GM10266 (cell line): ENCODE measurements at regions not wholly inside any gene's neighbourhood (a gene's known extent, or its start where the extent isn't known, plus 50 kb on each side); places are given as distances from the start of the nearest gene placed in this dataset.
"Not testable (repeated sequence)": the region's sequence is repeated elsewhere in the genome, so short reads cannot be mapped to it uniquely, and the experiment has no call there.

Experiments used
- DNase-seq: peaks from one replicate; pipeline ENCODE4 v3.0.0; 2012; ENCODE audit errors: extremely low spot score
- TF ChIP-seq, protein P1 (sequence below): IDR thresholded peaks from 2 replicates; pipeline ENCODE4 v1.5.1; 2012; ENCODE audit warnings: mild to moderate bottlenecking, low read depth; ENCODE audit not compliant: control insufficient read depth, insufficient read depth; ENCODE audit errors: missing control alignments

DNA sequence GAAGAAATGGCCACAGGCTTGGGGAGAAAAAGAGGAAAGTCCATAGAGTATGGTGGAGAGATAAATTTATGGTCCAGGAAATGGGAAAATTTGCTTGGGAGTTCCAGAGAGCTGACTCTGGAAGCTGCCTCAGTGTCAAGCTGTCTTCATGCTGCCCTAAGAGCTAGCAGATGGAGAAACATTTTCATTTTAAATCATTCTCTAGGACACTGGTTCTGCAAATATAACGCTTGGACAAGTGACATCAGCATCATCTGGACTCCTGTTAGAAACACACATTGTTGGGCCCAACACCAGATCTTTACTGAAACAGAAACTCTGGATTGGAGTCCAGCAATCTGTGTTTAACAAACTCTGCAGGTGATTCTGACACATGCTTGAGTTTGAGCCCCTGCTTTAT, 592.0 kb upstream of the KLF12 start:
- no peak for DNase-seq
- TF ChIP-seq, protein P1, sequence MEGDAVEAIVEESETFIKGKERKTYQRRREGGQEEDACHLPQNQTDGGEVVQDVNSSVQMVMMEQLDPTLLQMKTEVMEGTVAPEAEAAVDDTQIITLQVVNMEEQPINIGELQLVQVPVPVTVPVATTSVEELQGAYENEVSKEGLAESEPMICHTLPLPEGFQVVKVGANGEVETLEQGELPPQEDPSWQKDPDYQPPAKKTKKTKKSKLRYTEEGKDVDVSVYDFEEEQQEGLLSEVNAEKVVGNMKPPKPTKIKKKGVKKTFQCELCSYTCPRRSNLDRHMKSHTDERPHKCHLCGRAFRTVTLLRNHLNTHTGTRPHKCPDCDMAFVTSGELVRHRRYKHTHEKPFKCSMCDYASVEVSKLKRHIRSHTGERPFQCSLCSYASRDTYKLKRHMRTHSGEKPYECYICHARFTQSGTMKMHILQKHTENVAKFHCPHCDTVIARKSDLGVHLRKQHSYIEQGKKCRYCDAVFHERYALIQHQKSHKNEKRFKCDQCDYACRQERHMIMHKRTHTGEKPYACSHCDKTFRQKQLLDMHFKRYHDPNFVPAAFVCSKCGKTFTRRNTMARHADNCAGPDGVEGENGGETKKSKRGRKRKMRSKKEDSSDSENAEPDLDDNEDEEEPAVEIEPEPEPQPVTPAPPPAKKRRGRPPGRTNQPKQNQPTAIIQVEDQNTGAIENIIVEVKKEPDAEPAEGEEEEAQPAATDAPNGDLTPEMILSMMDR = no peak

DNA sequence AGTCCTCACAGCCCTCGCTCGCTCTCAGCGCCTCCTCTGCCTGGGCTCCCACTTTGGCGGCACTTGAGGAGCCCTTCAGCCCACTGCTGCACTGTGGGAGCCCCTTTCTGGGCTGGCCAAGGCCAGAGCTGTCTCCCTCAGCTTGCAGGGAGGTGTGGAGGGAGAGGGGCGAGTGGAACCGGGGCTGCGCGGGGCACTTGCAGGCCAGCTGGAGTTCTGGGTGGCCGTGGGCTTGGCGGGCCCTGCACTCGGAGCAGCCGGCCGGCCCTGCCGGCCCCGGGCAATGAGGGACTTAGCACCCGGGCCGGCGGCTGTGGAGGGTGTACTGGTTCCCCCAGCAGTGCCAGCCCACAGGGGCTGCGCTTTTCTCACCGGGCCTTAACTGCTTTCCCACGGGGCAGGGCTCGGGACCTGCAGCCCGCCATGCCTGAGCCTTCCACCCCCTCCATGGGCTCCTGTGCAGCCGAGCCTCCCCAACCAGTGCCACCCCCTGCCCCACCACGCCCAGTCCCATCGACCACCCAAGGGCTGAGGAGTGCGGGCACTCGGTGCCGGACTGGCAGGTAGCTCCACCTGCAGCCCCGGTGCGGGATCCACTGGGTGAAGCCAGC, 584.1 kb upstream of the KLF12 start:
- DNase-seq = not testable (repeated sequence)

DNA sequence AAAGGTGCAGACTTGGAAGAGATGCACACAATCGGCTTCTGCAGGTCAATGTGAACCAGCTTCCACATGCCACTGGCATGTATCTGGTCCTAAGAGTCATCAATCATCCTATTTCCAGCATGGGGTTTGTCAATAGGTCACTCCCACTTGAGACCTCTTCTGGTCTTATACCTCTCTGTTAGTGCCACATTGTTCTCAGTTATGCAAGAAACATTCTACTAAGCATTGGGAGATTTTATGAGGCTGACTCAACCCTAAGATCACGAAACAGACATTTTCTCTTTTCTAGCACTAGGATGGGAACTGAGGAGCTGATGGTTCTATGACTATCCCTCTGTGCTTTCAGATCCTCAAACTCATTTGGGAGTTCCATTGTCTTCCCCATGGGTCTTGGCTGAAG, 581.5 kb upstream of the KLF12 start:
- TF ChIP-seq, protein P1 = no peak
- no peak for DNase-seq

DNA sequence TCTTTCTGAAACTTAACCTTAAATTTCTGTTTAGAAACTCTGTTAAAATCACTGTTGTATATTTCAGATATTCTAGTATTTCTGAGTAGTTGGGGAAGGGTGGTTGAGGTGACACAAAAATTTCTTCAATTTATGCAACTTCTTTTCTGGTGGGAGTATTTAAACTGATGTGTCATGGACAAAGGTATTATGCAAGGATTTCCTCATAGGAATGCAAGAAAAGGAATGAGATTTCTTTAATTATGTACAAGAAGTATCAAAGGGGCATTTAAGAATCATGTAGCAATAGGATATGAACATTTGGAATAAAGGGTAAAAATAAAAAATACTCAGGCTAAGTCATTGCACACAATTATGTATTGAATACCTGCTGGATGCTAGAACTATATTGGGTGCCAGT, 575.8 kb upstream of the KLF12 start:
- no peak for DNase-seq
- TF ChIP-seq, protein P1 = no peak

DNA sequence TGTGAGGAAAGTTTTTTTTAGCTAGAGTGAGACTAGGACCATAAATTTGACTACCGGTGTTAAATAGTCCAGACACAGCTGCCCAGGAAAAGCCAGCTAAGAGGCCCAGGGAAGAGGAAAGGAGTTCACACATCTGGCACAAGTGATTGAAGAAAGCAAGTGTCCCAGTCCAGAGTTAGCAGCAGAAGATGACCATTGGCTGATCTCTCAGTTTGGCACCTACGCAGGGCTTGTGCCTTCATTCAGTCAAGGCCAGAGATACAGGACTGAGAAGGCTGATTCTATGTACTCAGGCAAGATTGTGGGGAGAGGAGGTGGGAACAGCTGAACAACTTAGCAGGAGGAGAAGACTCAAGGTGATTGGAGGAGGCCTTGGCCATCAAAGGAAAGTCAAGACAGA, 575.0 kb upstream of the KLF12 start:
- DNase-seq = no peak
- TF ChIP-seq, protein P1 = no peak

DNA sequence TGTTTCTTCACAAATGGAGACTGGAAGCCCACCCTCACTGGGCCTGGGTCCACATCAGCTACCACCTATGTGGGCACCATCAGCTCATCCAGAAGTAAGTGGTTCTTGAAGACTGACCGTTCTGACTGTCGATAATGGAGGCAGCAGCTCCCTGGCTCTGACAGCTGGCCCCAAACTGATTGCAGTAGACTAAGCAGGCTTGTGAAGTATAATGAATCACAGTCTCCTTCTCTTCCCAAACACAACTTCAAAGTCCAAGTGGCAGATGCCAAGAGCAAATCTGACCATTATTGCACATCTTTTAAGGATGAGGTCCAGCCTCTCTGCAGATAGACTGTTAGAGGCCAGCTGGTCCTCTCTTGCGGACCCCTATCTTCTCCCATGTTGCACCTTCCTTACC, 574.4 kb upstream of the KLF12 start:
- TF ChIP-seq, protein P1 = no peak
- DNase-seq = no peak

DNA sequence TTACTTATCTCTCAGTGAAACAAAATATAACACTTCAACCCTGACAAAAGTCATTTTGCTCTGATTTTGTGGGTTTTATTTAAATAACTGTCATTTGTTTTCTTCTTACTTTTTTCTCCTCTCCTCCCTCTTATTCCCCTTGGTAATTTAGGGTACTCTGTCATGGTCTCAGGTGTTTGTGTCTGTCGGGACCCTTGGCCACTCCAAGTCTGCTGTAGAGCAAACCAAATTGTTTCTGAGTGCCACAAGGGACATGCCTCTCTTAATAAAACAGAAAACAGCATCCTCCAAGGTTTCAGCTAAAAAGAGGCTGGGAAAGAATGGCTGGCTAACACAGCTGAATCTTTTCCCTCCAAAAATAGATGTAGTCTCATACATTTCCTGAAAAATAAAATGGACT, 573.1 kb upstream of the KLF12 start:
- TF ChIP-seq, protein P1 = no peak

DNA sequence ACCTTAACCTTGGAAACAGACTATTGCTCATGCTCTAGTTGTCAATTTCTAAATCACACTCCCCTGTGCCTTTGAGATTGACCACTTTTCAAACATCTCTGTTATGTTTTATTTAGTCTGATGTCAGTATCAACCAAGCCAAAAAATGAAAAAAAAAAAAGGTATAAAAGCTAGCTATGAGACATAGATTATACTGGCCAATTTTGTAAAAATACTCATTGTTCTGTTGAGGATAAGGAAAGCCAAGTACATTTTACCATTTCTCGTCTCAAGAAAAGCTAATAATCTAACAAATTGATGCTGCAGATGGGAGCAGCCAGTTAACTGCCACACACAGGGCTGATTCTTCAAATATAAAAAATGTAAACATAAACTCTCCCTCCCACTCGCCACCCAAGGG, 572.6 kb upstream of the KLF12 start:
- DNase-seq = no peak
- TF ChIP-seq, protein P1 = no peak

More for the DNA sequence above, 573.1 kb upstream of the KLF12 start:
- DNase-seq = no peak
